Retinal pigment epithelial cell (primary cell): ENCODE measurements at regions not wholly inside any gene's neighbourhood (a gene's known extent, or its start where the extent isn't known, plus 50 kb on each side); places are given as distances from the start of the nearest gene placed in this dataset.

Experiments used
- DNase-seq: peaks from one replicate; pipeline ENCODE4 v3.0.0-alpha.2; 2010; ENCODE audit warnings: low read depth
- H3K4me3 ChIP-seq: 2 replicates; pipeline ENCODE4 v1.5.1; 2011; ENCODE audit warnings: mild to moderate bottlenecking, low read length, control low read depth, moderate library complexity
- CTCF ChIP-seq: conservative IDR thresholded peaks from 2 replicates; pipeline ENCODE4 v1.5.1; 2011; ENCODE audit warnings: low read depth, low read length, control low read depth, inconsistent platforms

GRCh38 chr2:222146488-222146887, 152.3 kb downstream of the PAX3 start:
- DNase-seq, result peak; percentile 36
- H3K4me3 ChIP-seq, result no peak overlapping the region
- TF ChIP-seq CTCF, result no peak

GRCh38 chr2:222142027-222142426, 156.8 kb downstream of the PAX3 start:
- DNase-seq, result peak; percentile 81
- no peak for TF ChIP-seq CTCF
- H3K4me3 ChIP-seq, result no peak overlapping the region

- TF ChIP-seq CTCF, result no peak
- no peak overlapping the region for H3K4me3 ChIP-seq
- no peak for DNase-seq
Measured at GRCh38 chr2:222136106-222136630, 162.6 kb downstream of the PAX3 start.

DNA sequence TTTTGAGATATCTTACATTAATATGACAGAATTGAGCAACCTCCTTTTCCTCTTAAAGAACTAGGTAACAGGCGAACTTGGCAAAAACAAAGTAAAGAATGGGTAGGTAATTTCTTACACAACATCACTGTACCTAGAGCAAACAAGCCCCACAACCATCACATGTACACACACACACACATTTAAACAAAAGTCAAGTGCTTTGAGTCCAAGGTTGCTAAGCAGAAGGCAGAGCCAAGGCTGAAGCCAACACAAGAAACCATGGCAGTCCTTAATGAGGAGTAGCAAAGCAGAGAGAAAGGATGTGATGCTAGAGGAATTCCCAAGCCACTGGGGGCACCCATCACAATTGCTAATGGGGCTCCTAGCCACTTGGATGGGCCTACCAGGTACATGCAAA, 164.1 kb downstream of the PAX3 start:
- H3K4me3 ChIP-seq, result no peak overlapping the region
- DNase-seq, result no peak
- no peak for TF ChIP-seq CTCF

GRCh38 chr2:222133897-222134296, 164.9 kb downstream of the PAX3 start:
- H3K4me3 ChIP-seq, result no peak overlapping the region
- no peak for DNase-seq
- TF ChIP-seq CTCF, result no peak

DNA sequence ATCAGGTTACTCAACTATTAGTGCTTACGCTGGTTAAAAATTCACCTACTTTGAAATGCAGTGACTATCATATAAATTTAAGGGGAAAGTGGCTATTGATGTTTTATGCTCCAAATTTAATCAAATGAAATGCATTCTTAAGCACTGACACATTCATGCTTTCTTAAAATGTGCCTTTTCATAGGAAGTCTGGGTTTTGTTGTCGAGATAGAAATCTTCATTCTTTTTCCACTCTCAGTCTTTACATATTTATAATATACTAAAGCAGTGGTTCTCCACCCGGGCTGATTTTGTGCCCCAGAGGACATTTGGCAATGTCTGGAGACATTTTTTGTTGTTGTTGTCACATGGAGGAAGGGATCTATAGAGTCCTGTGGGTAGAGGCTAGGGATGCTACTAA, 167.9 kb downstream of the PAX3 start:
- DNase-seq, result no peak
- H3K4me3 ChIP-seq, result no peak overlapping the region
- TF ChIP-seq CTCF, result no peak

- H3K4me3 ChIP-seq, result no peak overlapping the region
- TF ChIP-seq CTCF, result no peak
- no peak for DNase-seq
Measured at GRCh38 chr2:222127660-222128059, 171.1 kb downstream of the PAX3 start.
